Hematopoietic multipotent progenitor cell treated with erythropoietin and hydrocortisone succinate and interleukin-3 and kit ligand, for 15 days (in vitro differentiated cells): ENCODE measurements at regions not wholly inside any gene's neighbourhood (a gene's known extent, or its start where the extent isn't known, plus 50 kb on each side); places are given as distances from the start of the nearest gene placed in this dataset.

Experiments used
- DNase-seq: peaks from one replicate; pipeline ENCODE4 v3.0.0-alpha.2; 2015; ENCODE audit warnings: low spot score

DNA sequence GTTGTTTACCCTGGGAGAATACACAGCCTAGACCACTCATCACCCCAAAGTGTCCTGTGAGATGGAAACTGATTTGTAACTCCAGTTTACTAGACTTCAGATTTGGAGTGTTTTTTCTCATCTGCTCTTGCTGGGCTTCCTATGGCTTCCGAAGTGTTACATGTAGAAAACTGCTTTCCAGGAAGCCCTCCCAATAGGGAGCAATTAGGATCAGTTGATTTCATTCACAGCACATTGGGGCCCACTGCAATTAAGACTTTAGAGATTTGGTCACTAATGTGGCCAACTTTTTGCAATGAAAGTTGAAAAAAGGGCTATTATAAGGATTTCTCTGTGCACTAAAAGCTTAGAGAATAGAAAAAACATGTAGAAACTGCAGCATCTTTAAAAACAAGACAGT lies 656.6 kb upstream of the CHAC2 start:
- DNase-seq: no peak

DNA sequence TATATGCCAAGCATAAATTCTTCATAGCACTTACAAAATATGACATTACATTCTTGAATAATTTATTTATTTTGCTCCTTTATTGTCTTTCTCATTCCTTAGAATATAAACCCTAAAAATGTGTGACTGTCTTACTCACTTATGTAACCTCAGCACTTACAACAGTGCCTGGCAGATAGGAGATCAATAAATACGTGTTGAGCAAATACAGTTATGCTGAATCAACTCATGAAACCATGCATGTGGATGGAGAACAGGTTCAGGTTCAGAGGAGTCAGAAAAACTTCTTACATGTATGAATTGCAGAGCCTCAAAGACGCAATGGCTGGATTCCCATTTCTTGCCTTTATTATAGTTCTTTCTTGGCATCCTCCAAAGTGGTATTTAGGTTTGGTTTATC lies 659.4 kb upstream of the CHAC2 start:
- no peak for DNase-seq

DNA sequence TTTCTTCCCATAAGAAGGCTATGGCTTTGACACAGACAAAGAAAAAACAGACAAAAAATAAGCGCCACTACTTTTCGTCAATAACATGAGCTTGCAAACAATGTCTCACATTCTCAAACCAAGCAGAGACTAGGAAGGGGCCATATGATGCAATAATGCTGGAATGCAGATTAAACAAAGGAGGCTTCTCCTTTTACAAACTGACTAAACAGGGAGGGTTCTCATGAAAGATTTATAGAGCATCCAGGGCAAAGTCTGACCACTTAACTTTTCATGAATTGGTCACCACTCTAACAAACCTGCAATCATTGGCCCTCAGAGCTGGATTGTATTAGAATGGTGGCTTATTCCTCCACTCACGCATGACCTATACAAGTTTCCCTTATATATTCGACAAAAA lies 663.3 kb upstream of the CHAC2 start:
- DNase-seq: no peak

DNA sequence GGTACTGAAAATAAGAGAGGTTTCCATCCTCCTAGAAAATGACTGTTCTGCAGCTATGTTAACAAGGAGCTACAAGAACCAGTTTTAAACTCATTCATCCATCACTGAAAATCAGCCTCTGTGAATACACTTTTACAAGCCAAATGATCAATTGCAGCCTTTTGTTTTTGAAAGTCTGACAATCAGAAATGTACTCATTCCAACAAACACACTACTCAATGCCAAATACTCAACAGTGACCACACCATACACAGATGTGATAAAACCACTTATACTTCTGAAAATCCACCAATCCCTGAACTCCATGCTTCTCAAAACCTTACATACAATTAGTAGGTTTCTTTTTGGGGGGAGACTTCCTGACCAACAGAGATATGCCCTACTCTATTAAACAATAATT lies 663.9 kb upstream of the CHAC2 start:
- no peak for DNase-seq

DNA sequence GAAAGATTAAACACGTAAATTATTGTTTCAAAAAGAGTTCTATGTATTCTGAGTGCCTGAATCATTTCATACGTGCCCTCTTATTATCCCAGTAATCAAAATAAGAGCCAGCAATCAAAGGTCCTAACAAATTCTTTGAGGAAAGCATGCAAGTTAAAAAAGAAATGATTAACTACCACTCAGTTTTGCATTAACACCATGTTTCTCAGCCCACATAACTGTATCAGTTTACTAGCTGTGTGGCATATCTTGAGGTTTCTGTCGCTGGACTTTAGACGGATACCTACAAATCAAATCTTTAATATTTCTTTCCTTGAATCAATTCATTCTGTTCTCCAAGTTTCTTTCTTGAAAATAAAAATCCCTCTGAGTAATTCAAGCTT lies 668.9 kb upstream of the CHAC2 start:
- DNase-seq: no peak

DNA sequence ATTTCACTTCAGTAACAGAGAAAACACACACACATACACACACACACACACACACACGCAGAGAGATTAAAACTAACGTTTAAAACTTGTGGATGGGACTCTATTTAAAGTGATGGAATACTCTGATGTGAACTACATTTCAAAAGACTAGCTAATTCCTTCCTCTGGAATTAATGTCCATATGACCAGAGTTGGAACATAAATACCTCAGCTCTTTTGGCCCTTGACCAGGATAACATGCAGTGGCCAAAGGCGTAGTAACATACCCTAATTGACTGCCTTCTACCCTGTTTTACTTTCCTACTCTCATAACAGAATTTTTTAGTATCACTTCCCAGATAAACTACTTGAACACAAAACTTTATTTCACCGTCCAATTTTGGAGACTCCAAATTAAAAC lies 671.3 kb upstream of the CHAC2 start:
- DNase-seq: no peak

DNA sequence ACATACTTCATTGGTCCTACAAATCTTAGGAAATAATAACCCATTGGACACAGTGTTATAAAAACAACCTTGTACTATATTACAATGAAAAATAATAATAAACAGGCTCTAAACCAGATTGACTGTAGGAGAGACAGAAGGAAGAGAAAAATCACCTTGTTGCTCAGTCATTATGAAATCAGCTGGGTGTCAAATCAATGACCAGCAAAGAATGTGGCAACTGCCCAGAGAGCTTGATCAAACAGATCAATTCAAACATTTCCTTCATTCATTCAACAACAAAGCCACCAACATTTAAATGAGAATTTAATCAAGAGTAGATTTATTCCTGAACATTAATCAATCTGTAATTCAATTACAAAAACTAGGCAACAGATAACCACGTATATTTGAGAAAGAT lies 671.9 kb upstream of the CHAC2 start:
- no peak for DNase-seq

DNA sequence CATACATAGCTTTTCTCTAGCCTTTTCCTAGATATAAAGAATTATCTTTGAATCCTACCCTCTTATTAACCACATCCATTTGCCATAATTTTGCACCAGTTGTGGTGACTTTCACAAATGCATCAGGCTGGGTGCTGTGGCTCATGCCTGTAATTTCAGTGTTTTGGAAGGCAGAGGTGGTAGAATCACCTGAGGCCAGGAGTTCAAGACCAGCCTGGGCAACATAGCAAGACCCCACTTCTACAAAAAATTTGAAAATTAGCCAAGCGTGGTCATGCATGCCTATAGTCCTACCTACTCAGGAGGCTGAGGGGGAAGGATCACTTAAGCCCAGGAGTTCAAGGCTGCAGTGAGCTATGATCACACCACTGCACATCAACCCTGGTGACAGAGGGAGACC lies 672.4 kb upstream of the CHAC2 start:
- no peak for DNase-seq

DNA sequence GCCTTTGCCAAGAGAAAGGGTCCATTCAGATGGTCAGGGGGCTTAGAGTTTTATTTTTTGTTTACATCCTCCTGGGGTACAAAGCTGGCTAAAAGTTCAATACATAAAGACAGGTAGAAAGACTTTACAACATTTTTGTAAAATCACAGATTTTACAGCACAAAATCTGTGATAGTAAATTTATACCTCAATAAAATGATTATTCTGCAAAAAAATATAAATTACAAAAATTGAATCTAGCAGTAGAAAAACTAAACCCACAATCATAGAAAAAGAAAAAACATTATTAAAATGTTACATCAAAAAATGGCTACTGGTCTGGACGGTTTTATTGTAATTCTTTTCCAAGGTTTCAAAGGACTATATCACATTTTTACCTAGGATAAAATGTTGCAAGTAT lies 674.2 kb upstream of the CHAC2 start:
- DNase-seq: no peak

DNA sequence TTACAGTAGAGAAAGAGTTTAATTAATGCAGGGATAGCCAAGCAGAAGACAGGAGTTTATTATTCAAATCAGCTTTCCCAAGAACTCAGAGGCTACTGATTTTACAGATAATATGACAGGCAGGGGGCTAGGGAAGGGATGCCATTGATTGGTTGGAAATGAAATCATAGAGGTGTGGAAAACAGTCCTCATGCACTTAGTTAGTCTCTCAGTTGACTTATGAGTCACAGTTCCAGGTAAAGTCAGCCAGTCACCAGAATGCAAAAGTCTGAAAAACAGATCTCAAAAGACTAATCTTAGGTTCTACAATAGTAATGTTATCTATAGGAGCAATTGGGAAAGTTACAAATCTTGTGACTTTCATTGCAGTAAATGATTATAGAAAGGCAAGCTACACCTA lies 676.4 kb upstream of the CHAC2 start:
- DNase-seq: no peak

DNA sequence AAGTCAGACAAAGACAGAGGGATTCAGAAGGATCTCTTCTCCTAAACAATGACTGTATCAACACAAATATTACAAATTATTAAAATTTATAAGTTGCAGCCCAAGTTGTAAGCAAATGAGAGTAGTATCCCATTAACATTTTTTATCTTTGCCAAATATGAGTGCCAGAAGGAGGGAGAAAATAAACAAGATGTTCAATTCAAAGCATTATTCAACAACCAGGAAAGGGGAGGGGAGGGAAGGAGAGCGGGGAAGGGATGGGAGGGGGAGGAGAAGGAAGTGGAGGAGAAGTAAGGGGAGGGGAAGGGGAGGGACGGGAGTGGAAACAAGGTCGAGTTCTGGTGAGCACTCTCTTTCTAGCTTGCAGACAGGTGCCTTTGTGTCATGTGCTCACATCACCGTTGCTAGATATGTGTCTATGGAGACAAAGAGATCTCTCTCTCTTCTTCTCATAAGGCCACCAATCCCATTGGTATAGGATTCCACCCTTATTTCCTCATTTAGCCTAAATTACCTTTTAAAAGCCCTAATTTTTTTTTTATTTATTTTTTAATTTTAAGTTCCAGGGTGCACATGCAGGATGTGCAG lies 679.6 kb upstream of the CHAC2 start:
- no peak for DNase-seq

DNA sequence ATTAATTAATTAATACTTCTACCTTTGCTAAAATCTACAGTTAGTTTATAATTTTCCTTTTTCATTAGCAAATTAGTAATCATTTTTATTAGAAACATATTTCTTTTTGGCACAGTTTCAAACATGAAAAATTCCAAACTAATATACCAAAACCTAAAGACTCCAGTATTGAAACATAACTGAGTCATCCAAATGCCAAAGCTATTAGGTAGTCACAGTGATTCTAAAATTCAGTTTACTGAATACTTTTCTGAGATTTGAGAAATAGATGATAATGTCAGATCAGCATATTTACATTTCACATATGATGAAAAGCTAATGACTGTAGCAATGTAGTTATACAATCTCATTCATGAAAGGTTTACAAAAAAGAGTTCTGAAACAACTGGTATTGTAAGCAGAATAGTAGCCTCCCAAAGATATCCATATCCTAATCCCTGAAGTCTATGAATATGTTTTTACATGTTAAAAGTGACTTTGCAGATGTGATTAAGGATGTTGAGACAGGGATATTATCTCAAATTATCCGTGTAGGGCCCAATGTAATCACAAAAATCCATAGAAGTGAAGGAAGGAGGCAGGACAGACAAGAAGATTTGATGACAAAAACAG lies 680.2 kb upstream of the CHAC2 start:
- DNase-seq: no peak

DNA sequence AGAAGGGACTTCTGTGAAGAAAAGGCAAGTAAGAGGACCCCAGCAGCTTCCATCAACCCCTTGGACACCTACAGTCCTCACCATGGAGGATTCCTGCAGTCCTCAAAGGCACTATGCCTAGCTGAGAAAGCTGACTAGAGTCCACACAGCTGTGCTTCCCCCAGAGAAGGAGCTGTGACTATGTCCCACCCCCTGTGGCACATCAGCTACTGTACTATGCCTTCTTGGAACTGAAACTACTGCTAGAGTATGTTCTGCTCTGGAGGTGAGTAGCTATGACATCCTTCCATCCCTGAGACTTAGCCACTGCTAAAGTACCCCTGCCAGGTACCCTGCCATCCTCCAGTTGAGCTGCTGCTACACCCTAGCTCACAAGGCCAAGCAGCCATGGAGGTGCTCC lies 690.2 kb upstream of the CHAC2 start:
- DNase-seq: no peak

DNA sequence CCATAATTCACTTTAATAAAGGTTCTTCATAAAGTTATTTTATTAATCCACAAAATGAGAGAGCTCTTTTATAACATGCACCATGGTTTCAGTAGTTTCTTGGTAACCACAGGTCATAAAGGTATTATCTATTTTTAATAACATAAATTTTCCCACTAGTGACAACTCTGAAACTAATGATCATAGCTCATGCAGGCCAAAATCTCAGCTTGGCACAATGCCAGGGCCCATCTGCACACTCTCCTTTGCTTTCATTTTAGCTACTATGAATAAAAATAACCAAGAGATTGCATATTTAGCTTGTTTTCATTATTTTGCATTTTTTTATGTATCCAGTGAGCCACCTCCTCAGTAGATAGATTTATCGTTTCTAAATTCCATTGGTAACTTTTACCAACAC lies 691.8 kb upstream of the CHAC2 start:
- DNase-seq: no peak

DNA sequence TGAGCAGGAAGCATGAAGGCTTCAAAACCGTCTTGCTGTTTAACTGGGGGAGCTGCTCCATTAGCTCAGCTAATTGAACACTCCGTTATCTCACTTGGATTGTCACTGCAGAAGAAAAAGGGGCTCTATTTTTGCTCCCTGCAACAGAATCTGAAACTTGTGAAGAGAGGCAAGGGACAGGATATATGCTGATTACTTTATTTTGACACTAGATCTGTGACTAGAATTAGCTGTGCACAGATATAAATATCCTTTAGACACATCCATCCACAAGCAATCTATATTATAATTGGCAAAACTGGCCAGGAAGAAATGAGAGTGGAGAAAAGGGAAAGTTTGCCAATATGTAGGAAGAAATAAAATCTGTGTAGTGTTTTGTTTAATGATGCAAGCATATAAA lies 700.1 kb upstream of the CHAC2 start:
- no peak for DNase-seq

DNA sequence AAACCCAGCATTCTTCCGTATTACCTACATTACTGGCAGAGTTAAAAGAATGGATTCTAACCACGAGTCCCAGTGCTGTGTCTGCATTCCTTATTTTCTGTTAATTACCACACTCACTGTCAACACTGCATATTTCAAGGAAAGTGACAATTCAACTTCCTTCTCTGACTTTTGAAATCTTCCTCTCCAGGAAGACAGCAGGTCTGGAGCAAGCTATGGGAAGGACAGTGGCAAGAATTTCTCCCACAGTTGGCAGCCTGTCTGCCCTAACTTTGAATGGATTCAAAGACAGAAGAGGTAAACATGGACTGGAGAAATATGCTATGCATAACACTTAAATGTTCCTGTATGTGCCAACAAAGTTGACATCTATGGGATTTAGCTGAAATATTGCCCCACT lies 700.5 kb upstream of the CHAC2 start:
- DNase-seq: no peak

DNA sequence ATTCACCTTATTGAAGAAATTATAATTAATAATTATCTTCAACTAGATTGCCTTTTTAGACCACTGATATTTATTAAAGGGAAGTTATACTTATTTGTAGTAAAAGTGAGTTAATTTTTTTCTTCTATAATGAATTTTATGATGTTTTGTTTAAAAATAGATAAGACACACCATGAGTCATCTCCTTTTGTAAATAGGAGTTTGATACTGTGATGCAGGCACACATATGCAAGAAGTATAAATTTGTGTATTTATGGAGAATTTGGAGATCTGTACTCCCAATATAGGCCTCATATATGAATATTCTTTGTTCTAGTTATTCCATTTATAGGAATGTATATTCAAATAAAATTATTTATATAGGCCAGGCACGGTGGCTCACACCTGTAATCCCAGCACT lies 703.5 kb upstream of the CHAC2 start:
- no peak for DNase-seq

DNA sequence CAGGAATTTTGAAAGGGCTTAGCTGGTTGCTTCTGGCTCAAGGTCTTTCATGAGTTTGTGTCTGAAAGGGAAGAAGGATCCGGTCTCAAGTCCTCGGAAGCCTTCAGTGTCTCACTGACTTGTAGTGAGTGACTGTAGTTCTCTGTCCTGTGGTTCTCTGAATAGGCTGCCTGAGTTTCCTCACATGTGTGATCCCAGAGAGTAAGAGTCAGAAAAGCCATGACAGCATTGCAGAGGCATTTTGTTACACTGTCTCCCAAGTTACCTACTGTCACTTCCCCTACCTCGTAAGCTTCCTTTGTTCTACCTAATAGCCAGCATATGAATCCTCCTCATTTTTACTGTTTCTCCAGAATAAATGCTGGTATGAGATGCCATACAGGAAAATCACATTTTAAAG lies 709.1 kb upstream of the CHAC2 start:
- DNase-seq: no peak

DNA sequence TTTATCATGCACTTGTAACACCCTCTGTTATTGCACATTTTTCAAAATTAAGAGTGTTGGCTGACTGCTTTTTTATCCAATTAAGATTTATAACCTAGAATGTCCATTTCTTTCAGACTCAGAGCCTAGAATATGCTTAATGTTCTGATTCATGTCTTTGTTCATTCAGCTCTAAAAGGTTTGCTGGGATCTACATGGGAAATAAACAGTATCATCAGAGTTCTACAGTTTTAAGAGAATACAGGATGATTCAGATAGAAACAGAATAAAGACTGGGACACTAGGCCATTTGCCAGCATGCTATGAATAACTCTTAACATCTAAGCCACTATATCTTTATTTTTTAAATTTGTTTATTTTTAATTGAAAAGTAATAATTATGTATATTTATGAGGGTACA lies 713.7 kb upstream of the CHAC2 start:
- no peak for DNase-seq

DNA sequence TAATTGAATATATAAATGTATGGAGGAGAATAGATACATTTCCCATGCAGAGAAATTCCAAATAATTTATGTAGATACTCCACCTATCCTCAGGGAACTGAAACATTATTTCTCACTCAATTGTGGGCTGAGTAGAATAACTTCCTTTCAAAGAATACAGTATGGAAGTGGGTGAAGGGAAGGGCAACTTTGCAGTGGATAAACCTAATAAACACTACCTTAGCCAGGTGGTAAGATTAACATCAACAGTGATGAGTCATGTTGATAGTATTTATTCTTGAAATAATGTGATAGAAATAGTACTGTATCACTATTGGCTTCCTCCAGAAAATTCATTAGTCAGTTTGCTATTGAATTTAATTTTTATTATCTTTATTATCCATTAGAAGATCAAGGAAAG lies 716.4 kb upstream of the CHAC2 start:
- DNase-seq: no peak

DNA sequence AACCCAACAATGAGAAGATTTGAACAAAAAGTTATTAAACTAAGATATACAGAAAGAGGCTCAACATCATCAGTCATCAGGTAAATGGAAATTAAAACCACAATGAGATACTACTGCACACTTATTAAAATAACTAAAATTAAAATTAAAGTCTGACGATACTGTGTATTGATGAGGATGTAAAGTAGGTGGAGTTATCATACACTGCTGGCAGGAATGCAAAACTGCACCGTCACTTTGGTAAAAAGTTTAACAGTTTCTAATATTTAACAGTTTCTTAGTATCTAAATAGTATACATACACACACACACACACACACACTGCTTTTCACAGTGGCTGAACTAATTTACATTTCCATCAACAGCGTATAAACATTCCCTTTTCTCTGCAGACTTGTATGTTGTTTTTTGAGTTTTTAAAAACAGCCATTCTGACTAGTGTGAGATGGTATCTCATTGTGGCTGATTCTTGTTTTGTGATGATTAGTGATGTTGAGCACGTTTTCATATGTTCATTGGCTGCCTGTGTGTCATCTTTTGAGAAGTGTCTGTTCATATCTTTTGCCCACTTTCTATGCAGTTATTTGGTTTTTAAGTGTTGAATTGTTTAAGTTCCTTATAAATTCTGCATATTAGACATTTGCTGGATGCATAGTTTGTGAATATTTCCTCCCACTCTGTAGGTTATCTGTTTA lies 726.9 kb upstream of the CHAC2 start:
- DNase-seq: no peak

DNA sequence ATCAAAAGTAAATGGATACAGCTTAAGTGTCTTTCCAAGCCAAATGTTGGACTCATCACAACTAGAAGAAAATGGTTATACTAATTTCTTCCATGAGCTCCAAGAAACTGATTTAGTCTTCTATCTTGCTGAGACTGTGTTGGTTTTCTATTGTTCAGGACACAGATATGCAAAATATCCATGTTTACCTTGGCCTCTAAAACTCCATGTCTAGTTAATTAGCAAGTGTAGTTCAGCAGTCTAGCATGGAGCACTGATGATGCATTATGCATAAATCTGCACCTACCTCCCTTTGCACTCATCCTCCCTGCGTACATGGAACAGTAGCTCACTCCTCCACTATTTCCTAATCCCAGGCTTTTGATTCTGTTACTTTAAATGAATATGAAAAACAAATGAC lies 731.4 kb upstream of the CHAC2 start:
- no peak for DNase-seq

DNA sequence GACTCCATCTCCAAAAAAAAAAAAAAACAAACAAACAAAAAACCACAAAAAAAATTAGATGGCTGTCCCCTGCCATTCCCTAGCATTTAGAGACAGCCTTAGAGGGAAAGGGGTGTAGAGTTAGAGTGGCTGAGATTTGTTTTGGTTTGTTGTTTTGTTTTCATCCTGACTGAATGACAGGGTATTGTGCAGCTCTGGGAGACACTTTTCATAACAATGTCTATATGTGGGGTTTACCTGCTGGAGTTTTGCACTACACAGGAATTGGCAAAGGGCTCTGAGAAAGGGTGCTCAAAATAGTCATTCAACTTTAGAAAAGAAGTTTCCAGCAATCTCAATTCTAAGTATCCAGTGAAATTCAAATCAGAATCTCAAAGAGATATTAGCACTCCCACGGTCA lies 732.5 kb upstream of the CHAC2 start:
- DNase-seq: no peak

DNA sequence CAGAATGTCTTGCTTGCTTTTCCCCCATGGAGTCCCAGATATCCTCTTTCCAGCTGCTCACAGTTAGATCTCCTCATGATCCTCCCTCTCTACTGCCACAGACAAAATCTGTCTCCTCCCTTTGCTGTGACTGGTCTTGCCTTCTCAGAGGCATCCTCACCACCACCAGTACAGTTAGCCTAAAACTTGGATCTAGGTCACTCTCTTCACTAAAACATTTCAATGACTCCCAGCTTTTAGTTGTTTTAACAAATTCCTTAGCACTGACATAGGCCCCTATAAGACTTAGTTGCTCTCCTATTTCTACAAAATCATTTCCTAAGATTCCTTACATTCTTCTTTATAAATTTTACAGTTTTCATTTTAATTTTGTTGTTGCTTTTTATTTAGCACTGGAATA lies 734.2 kb upstream of the CHAC2 start:
- DNase-seq: no peak
